ENCODE measurements at regions not wholly inside any gene's neighbourhood (a gene's known extent, or its start where the extent isn't known, plus 50 kb on each side); places are given as distances from the start of the nearest gene placed in this dataset.

DNA sequence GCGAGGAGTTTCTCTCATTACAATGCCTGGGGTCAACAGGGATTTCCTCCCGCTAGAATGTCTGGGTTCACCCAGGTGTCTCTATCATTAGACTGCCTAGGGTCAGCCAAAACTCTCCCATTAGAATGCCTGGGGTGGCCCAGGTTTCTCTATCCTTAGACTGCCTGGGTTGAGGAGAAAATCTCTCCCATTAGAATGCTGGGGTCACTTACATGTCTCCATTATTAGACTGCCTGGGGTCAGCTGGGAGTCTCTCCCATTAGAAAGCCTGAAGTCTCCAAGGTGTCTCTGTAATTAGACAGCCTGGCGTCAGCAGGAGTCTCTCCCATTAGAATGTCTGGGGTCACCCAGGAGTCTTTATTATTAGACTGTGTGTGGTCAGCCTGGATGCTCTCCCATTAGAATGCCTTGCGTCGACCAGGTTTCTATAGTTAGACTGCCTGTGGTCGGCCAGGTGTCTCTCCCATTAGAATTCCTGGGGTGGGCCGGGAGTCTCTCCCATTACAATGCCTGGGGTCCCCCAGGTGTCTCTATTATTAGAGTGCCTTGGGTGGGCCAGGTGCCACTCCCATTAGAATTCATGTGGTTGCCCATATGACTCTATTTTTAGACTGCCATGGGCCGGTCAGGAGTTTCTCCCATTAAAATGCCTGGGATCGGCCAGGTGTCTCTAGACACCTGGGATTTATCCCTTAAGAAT is 2272.1 kb downstream of the TP53TG3F start:
- Histone ChIP-seq H3K4me1 (ENCODE audit: insufficient read depth, low read length, severe bottlenecking) (no peaks in the 10 kb centered on the region), H3K79me2 (ENCODE audit: insufficient read depth, low read length) (no peaks in the 10 kb centered on the region), H3K27me3 (ENCODE audit: insufficient read depth, low read length) (no peaks in the 10 kb centered on the region), H3K9me3 (ENCODE audit: low read length) (no peaks in the 10 kb centered on the region), H3K36me3 (ENCODE audit: insufficient read depth, low read length) (no peaks in the 10 kb centered on the region), H2AFZ (ENCODE audit: low read length) (no peak overlapping the region), H3K9ac (ENCODE audit: low read length) (no peak overlapping the region), H3K4me3 (ENCODE audit: low read depth, low read length, poor library complexity, severe bottlenecking) (no peak overlapping the region), H3K27ac (ENCODE audit: low read depth, low read length, poor library complexity, severe bottlenecking) (no peak overlapping the region), H4K20me1 (ENCODE audit: insufficient read depth, low read length) (no peaks in the 10 kb centered on the region), H3K9me2 (ENCODE audit: low read depth, low read length) (no peaks in the 10 kb centered on the region), H3F3A (ENCODE audit: insufficient read depth, low read length) (no peaks in the 10 kb centered on the region), H3K4me2 (ENCODE audit: low read length) (no peak overlapping the region)
- TF ChIP-seq EZH2 (IDR thresholded peaks at IDR 0.05; ENCODE audit: borderline replicate concordance, low read length) = no peak
- TF ChIP-seq, protein P1, sequence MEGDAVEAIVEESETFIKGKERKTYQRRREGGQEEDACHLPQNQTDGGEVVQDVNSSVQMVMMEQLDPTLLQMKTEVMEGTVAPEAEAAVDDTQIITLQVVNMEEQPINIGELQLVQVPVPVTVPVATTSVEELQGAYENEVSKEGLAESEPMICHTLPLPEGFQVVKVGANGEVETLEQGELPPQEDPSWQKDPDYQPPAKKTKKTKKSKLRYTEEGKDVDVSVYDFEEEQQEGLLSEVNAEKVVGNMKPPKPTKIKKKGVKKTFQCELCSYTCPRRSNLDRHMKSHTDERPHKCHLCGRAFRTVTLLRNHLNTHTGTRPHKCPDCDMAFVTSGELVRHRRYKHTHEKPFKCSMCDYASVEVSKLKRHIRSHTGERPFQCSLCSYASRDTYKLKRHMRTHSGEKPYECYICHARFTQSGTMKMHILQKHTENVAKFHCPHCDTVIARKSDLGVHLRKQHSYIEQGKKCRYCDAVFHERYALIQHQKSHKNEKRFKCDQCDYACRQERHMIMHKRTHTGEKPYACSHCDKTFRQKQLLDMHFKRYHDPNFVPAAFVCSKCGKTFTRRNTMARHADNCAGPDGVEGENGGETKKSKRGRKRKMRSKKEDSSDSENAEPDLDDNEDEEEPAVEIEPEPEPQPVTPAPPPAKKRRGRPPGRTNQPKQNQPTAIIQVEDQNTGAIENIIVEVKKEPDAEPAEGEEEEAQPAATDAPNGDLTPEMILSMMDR (IDR thresholded peaks at IDR 0.05; ENCODE audit: low read length) = no peak

DNA sequence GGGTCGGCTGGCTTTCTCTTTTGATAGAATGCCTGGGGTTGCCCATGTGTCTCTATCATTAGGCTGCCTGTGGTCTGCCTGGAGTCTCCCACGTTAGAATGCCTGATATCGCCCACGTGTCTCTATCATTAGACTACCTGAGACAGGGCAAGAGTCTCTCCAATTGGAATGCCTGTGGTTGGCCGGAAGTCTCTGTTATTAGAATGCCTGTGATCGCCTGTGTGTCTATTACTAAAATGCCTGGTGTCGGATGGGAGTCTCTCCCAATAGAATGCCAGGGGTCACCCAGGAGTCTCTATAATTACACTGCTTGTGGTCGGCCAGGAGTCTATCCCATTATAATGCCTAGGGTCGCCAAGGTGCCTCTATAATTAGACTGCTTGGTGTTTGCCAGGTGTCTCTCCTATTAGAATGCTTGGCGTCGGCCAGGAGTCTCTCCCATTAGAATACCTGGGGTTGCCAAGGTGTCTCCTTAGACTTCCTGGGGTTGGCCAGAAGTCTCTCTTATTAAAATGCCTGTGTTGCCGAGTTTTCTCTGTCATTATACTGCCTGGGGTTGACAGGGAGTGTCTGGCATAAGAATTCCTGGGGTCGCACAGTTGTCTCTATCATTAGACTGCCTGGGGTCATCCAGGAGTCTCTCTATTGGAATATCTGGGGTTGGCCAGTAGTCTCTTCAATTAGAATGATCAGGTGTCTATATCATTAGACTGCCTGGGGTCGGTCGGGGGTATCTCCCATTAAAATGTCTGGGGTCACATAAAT is 2272.8 kb downstream of the TP53TG3F start:
- Histone ChIP-seq H3K9me3 (ENCODE audit: low read length) (no peaks in the 10 kb centered on the region), H3K27me3 (ENCODE audit: insufficient read depth, low read length) (no peaks in the 10 kb centered on the region), H3F3A (ENCODE audit: insufficient read depth, low read length) (no peaks in the 10 kb centered on the region), H3K9me2 (ENCODE audit: low read depth, low read length) (no peaks in the 10 kb centered on the region), H3K79me2 (ENCODE audit: insufficient read depth, low read length) (no peaks in the 10 kb centered on the region), H3K9ac (ENCODE audit: low read length) (no peak overlapping the region), H3K4me2 (ENCODE audit: low read length) (no peak overlapping the region), H3K4me1 (ENCODE audit: insufficient read depth, low read length, severe bottlenecking) (no peaks in the 10 kb centered on the region), H3K27ac (ENCODE audit: low read depth, low read length, poor library complexity, severe bottlenecking) (no peak overlapping the region), H3K36me3 (ENCODE audit: insufficient read depth, low read length) (no peaks in the 10 kb centered on the region), H3K4me3 (ENCODE audit: low read depth, low read length, poor library complexity, severe bottlenecking) (no peak overlapping the region), H4K20me1 (ENCODE audit: insufficient read depth, low read length) (no peaks in the 10 kb centered on the region), H2AFZ (ENCODE audit: low read length) (no peak overlapping the region)
- TF ChIP-seq, protein P1 (IDR thresholded peaks at IDR 0.05; ENCODE audit: low read length) = no peak
- TF ChIP-seq EZH2 (IDR thresholded peaks at IDR 0.05; ENCODE audit: borderline replicate concordance, low read length) = no peak

DNA sequence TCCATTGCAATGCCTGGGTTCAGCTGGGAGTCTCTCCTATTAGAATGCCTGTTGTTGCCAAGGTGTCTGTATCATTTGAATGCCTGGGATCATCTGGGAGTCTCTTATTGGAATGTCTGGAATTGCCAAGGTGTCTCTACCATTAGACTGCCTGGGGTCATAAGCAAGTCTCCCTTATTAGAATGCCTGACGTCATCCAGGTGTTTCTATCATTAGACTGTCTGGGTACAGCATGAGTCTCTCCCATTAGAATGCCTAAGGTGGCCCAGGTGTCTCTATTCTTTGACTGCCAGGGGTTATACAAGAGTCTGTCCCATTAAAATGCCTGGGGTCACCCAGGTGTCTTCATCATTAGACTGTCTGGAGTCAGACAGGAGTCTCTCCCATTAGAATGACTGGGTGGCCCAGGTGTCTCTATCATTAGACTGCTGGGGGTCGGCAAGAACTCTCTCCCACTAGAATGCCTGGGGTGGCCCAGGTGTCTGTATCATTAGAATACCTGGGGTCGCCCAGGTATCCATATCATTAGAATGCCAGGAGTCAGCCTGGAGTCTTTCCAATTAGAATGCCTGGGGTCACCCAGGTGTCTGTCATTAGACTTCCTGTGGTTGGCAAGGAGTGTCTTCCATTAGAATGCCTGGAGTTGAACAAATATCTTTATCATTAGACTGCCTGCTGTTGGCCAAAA is 2274.0 kb downstream of the TP53TG3F start:
- Histone ChIP-seq H3K79me2 (ENCODE audit: insufficient read depth, low read length) (no peaks in the 10 kb centered on the region), H3K9ac (ENCODE audit: low read length) (no peak overlapping the region), H2AFZ (ENCODE audit: low read length) (no peak overlapping the region), H3K4me1 (ENCODE audit: insufficient read depth, low read length, severe bottlenecking) (no peaks in the 10 kb centered on the region), H4K20me1 (ENCODE audit: insufficient read depth, low read length) (no peaks in the 10 kb centered on the region), H3K9me3 (ENCODE audit: low read length) (no peaks in the 10 kb centered on the region), H3K9me2 (ENCODE audit: low read depth, low read length) (no peaks in the 10 kb centered on the region), H3K4me3 (ENCODE audit: low read depth, low read length, poor library complexity, severe bottlenecking) (no peak overlapping the region), H3K4me2 (ENCODE audit: low read length) (no peak overlapping the region), H3K27ac (ENCODE audit: low read depth, low read length, poor library complexity, severe bottlenecking) (no peak overlapping the region), H3F3A (ENCODE audit: insufficient read depth, low read length) (no peaks in the 10 kb centered on the region), H3K36me3 (ENCODE audit: insufficient read depth, low read length) (no peaks in the 10 kb centered on the region), H3K27me3 (ENCODE audit: insufficient read depth, low read length) (no peaks in the 10 kb centered on the region)
- TF ChIP-seq, protein P1 (IDR thresholded peaks at IDR 0.05; ENCODE audit: low read length) = no peak
- no peak for TF ChIP-seq EZH2 (IDR thresholded peaks at IDR 0.05; ENCODE audit: borderline replicate concordance, low read length)

Data from OCI-LY1 (cell line).